ENCODE measurements at regions not wholly inside any gene's neighbourhood (a gene's known extent, or its start where the extent isn't known, plus 50 kb on each side); places are given as distances from the start of the nearest gene placed in this dataset.

- DNase-seq (ENCODE audit: low read depth in 4 of 4, low spot score in 2 of 4): no peak
Measured at GRCh38 chr2:145268931-145269330, 749.0 kb upstream of the ZEB2 start.

GRCh38 chr2:145267451-145267850 lies 747.5 kb upstream of the ZEB2 start:
- no peak for DNase-seq (ENCODE audit: low read depth in 4 of 4, low spot score in 2 of 4)

DNA sequence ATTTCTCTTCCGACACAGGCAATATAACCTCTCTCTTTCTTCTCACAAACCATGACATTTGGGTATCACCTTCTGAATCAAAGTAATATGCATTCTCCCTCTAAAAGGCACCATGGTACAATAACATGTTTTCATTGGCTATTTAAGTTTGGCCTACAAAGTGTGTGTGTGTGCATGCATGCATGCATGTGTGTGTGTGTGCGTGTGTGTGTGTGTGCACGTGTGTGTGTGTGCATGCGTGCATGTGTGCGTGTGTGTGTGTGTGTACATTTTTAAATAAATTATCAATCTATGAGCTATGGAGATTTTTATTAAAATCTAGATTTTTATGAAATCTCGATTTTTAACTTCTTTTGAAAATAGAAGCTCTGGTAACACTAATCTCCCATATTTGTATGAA lies 745.3 kb upstream of the ZEB2 start:
- no peak for DNase-seq (ENCODE audit: low read depth in 4 of 4, low spot score in 2 of 4)

DNA sequence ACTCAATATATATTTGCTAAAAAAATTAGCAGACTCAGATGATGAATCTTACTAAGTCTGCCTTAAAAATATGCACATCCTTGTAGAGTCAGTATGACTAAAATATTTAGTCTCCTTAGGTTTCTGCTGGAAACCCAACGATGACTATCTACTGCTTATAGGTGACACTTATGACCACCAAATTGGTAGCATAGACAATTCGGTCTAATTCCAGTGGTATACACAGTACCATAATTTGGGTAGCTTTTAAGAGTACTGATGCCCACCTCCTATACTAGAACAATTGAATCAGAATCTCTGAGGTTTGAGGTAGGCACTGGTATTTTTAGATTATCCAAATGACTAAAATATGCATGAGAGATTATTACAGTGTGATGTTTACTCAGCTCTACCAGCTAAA lies 740.8 kb upstream of the ZEB2 start:
- DNase-seq (ENCODE audit: low read depth in 4 of 4, low spot score in 2 of 4): no peak

- no peak for DNase-seq (ENCODE audit: low read depth in 4 of 4, low spot score in 2 of 4)
Measured at GRCh38 chr2:145260081-145260480, 740.2 kb upstream of the ZEB2 start.

DNA sequence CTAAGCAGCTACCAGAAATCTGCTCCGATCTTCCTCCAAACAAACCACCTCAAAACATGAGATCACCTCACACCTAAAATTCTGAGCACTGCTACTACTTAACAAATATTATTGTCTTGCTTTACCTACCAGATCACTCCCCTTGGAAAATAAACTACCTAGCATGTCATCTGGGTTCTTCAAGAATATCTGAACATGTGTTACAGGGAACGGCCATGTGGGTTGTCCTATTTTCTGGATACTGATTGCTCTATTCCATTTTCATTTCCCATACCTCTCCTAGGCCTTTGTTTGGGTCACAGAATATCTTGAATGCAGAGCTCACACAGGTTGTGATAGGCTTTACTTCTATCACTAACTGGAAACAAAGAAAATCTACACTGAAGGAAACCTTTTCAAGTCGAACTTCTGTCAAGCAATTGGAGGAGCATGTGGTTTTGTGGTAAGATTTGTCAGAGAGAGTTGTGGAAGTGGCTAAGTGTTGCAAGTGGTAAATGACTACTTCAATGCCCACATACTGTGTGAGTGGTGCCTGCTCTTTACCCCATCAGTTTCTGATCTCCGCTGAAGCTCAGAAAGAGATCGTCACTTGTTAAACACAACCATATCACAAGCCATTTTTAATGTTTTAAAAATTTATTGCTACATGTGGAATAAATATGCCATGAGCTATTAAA lies 739.1 kb upstream of the ZEB2 start:
- DNase-seq (ENCODE audit: low read depth in 4 of 4, low spot score in 2 of 4): no peak

- no peak for DNase-seq (ENCODE audit: low read depth in 4 of 4, low spot score in 2 of 4)
Measured at GRCh38 chr2:145257931-145258330, 738.0 kb upstream of the ZEB2 start.

DNA sequence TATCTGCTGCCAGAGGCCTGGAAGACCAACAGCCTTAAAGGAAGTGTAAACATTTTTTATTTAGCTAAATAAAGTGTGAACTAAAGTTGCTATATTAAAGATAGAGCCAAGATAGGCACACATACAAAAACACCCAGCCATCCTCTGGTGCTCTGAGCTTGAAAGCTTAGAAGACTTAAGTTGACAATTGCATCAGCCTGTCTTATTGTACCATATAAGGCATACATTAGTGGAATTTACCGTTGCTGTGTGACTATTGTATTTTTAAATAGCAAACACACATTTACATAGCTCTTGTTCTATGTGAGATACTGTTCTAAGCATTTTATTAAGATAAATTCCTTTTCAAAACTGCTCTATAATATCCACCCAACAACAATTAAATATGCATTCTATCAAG lies 736.6 kb upstream of the ZEB2 start:
- no peak for DNase-seq (ENCODE audit: low read depth in 4 of 4, low spot score in 2 of 4)

DNA sequence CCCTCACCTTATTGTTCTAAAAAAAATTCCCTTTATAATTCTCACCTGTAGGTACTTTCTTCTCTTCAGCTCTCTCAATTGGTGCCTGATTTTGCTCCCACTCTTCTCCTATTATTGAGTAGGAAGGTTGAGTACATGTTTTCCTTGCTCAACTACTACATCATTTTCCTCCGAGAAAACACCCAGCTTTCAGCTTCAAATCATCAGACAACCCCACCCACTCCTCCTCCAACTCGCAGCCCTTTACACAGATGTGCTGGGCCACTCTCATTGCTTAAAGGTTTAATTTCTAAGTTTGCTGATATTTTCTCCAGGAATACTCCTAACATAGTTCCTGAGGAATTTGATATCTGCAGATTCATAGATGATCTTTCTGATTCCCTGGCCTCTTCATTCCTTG lies 734.4 kb upstream of the ZEB2 start:
- no peak for DNase-seq (ENCODE audit: low read depth in 4 of 4, low spot score in 2 of 4)

DNA sequence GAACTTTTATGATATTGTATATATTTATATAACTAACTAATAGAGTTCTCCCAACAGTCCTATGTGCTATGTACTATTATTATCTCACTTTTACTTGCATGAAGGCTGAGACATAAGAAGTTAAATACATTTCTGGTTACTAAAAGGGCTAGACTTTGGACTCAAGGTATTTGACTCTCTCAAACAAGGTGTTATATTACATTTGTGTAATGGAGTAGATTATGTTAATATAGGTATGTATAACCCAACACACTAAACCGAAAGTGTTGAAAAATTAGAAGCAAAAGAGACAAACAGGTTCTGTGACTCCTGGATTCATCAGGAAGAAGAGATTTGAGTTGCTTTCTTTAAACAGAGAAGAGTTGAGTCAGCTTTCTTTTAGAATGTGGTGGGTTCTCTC lies 733.6 kb upstream of the ZEB2 start:
- no peak for DNase-seq (ENCODE audit: low read depth in 4 of 4, low spot score in 2 of 4)

GRCh38 chr2:145245268-145245870 lies 725.5 kb upstream of the ZEB2 start:
- DNase-seq (ENCODE audit: low read depth in 4 of 4, low spot score in 2 of 4): no peak

GRCh38 chr2:145235312-145235711 lies 715.4 kb upstream of the ZEB2 start:
- DNase-seq (ENCODE audit: low read depth in 4 of 4, low spot score in 2 of 4): no peak

DNA sequence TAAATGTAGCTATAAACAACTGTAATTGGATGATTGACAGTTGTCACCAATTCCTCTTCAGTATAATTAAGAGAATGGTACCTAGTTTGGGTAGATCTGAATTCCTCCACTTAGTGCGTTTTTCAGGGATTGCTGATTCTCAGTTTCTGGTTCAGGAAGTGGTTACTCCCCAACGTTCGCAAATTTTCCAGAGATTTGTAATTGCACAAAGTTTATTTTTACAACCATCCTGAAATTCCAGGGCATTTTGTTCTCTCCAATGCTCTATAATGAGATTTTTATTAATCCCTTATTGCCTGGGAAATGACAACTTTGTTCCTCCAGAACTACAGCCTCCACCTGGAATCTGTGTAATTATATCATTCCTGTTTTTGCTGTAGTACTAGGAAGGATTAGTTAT lies 710.6 kb upstream of the ZEB2 start:
- DNase-seq (ENCODE audit: low read depth in 4 of 4, low spot score in 2 of 4): no peak

DNA sequence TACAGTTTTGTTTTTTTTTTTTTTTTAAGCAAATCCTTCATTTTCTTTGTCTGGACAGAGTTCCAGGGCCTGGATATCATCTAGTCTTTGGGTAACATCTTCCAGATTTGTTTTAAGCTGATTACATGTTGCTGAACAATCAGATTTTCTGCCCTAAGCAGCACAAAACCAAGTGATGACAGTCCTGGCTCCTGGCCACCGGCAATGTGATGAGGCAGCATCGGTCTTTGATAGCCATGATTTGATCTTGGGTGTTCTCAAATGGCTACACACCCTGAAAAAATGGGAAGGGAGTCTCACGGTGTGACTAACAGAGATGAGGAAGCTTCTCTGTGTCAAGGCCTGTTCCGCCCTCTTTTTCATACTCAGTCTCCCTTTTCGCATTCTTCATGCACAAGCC lies 708.6 kb upstream of the ZEB2 start:
- no peak for DNase-seq (ENCODE audit: low read depth in 4 of 4, low spot score in 2 of 4)

DNA sequence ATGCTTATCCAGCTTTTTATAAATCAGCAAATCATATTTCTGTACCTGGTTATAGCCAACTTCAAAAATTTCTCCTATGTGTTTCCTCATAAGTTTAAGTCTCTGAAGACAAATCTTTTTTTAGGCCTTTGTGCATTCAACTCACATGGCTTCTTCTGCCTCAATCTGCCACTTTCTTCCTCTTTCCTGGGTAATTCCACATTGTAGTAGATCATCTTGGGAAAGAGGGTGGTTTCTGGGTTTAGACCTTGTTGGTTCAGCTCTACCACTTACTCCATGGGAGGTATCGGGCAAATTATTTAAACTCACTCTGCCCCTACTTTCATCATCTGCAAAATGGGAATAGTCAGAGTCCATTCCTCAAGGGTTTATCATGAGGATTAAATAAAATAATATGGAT lies 707.0 kb upstream of the ZEB2 start:
- DNase-seq (ENCODE audit: low read depth in 4 of 4, low spot score in 2 of 4): no peak

GRCh38 chr2:145221516-145221915 lies 701.6 kb upstream of the ZEB2 start:
- no peak for DNase-seq (ENCODE audit: low read depth in 4 of 4, low spot score in 2 of 4)

GRCh38 chr2:145221032-145221431 lies 701.1 kb upstream of the ZEB2 start:
- no peak for DNase-seq (ENCODE audit: low read depth in 4 of 4, low spot score in 2 of 4)

GRCh38 chr2:145220496-145220895 lies 700.6 kb upstream of the ZEB2 start:
- no peak for DNase-seq (ENCODE audit: low read depth in 4 of 4, low spot score in 2 of 4)

DNA sequence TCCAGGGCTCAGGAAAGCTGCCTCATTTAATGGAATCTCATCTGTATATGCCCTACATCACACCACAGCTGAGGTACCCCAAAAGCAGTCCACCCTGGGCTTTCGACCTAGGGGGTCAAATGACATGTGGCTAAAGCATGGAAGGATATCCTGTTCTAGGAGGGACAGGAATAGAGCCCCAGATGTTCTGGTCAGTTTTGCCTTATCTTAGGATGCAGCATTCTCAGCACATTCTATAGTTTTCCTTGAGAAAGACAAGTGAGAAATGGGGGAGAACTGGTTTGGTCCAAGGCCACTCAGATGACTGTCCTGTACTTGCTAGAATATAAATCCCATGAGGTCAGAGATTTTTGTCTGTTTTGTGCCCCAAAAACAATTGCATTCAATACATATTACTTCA lies 688.0 kb upstream of the ZEB2 start:
- DNase-seq (ENCODE audit: low read depth in 4 of 4, low spot score in 2 of 4): no peak

DNA sequence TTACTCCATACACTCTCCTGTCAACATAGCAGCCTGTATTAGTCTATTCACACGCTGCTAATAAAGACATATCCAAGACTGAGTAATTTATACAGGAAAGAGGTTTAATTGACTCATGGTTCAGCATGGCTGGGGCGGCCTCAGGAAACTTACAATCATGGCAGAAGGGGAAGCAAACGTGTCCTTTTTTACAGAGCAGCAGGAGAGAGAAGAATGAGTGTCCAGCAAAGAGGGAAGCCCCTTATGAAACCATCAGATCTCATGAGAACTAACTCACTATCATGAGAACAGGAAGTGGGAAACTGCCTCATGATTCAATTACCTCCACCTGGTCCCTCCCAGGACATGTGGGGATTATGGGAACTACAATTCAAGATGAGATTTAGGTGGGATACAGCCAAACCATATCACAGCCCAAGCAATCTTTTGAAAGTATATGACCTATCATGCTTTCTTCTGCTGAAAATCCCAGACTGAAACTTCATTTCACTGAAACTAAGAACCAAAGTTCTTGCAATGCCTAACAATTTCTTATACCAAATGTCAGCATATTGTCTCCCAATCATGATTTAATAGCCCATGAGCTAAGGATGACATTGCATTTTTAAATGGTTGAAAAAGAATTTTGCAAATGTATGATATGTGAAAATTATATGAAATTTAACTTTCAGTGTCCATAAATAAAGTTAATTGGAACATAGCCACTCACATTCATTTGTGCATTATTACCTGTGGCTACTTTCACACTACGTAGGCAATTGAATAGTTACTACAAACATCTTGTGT lies 686.8 kb upstream of the ZEB2 start:
- no peak for DNase-seq (ENCODE audit: low read depth in 4 of 4, low spot score in 2 of 4)

DNA sequence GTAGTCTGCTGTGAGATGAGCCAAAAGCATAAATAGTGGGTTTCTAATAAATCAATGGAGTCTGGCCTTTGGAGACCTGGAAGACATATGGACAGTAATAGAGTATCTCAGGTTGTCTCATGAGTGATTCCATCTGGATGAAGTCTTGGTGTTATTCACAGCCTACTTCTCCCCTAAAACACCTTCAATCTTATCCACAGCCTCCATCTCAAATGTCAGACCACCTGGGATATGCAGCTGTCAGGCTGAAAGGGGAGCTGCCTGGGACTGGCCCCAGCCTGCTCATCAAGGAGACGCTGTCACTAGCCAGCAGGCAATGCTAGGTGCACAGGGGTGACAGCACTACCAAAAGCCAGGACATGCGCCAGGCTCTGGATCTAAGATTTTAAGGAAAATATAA lies 684.0 kb upstream of the ZEB2 start:
- peak in 2 of 4 donors; percentile 48 to 49 for DNase-seq (ENCODE audit: low read depth in 4 of 4, low spot score in 2 of 4)

All from left renal cortex interstitium (tissue), 4 donors.